ENCODE measurements at regions not wholly inside any gene's neighbourhood (a gene's known extent, or its start where the extent isn't known, plus 50 kb on each side); places are given as distances from the start of the nearest gene placed in this dataset.

DNA sequence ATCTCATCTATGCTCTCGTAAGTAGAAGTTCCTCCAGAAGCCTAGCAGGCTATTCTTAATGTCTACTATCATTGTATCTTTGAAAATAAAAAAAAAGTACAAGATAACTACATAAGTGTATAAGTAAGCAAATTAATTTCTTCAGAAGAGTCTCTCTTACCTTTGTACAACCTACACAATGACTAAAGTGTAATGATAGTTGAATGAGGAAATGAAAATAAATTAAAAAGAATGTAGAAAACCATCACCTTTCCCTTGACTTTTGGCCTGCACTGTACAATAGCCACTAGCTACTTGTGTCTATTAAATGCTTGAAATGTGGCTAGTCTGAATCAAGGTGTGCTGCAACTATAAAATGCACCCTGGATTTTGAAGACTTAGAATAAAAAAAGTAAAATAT is 229.9 kb upstream of the FOXN3 start:
- TF ChIP-seq CTCF (IDR thresholded peaks at IDR 0.05) (no peak), POLR2A (IDR thresholded peaks at IDR 0.05) (no peak), EP300 (IDR thresholded peaks at IDR 0.05) (no peak)

All from tibial nerve (tissue), 4 donors.